Natural killer cell (primary cell): ENCODE measurements at regions not wholly inside any gene's neighbourhood (a gene's known extent, or its start where the extent isn't known, plus 50 kb on each side); places are given as distances from the start of the nearest gene placed in this dataset.
"Not testable (repeated sequence)": the region's sequence is repeated elsewhere in the genome, so short reads cannot be mapped to it uniquely, and the experiment has no call there.

Experiments used
- ATAC-seq, 3 donors: fragments of 150-1000 bp in 2 of 3; fragments of 200-7000 bp in 1 of 3; cut with Tn5 transposase; 1 replicate in 1 of 3; 2 replicates in 2 of 3; pipeline ENCODE4 v1.10.0; 2021; ENCODE audit warnings: mild to moderate bottlenecking in 2 of 3, moderate library complexity in 2 of 3
- DNase-seq, 2 donors: peaks; one replicate each; pipeline versions ENCODE4 v3.0.0 to v3.0.0-alpha.2; 2013 to 2021; ENCODE audit warnings: mixed read lengths in 1 of 2
- H3K27ac ChIP-seq: one replicate; pipeline ENCODE4 v1.5.1; 2013; ENCODE audit warnings: mild to moderate bottlenecking, low read length
- H3K27me3 ChIP-seq: one replicate; pipeline ENCODE4 v1.6.1; 2013; ENCODE audit warnings: low read length; ENCODE audit not compliant: control insufficient read depth, insufficient read depth
- H3K36me3 ChIP-seq: one replicate; pipeline ENCODE4 v1.6.1; 2013; ENCODE audit warnings: low read length; ENCODE audit not compliant: control insufficient read depth, insufficient read depth
- H3K4me1 ChIP-seq: one replicate; pipeline ENCODE4 v1.6.1; 2013; ENCODE audit warnings: low read length; ENCODE audit not compliant: control insufficient read depth, insufficient read depth
- H3K4me3 ChIP-seq: one replicate; pipeline ENCODE4 v1.5.1; 2013; ENCODE audit warnings: low read length
- H3K9me3 ChIP-seq: one replicate; pipeline ENCODE4 v1.6.1; 2013; ENCODE audit warnings: low read length; ENCODE audit not compliant: control insufficient read depth, insufficient read depth
- H3K27ac Mint-ChIP-seq, 2 donors: one replicate each; pipeline ENCODE4 v1.8.0; 2022; ENCODE audit warnings: mild to moderate bottlenecking in 2 of 2, mixed read lengths in 2 of 2, moderate library complexity in 1 of 2
- H3K27me3 Mint-ChIP-seq, 2 donors: one replicate each; pipeline ENCODE4 v1.8.0; 2022; ENCODE audit warnings: low read depth in 2 of 2, mixed read lengths in 2 of 2
- H3K36me3 Mint-ChIP-seq: one replicate; pipeline ENCODE4 v1.8.0; 2022; ENCODE audit warnings: mixed read lengths
- H3K4me1 Mint-ChIP-seq, 2 donors: one replicate each; pipeline ENCODE4 v1.8.0; 2022; ENCODE audit warnings: mixed read lengths in 2 of 2
- H3K4me3 Mint-ChIP-seq: one replicate; pipeline ENCODE4 v1.8.0; 2022; ENCODE audit warnings: mild to moderate bottlenecking, moderate library complexity, mixed read lengths
- H3K9me3 Mint-ChIP-seq, 2 donors: one replicate each; pipeline ENCODE4 v1.8.0; 2022; ENCODE audit warnings: mixed read lengths in 2 of 2
- CTCF ChIP-seq: fragments of 200-600 bp; IDR thresholded peaks from one replicate; pipeline ENCODE4 v1.8.0; 2022; ENCODE audit warnings: antibody characterized with exemption
- WGBS: methylation state at CpG from one replicate; pipeline ENCODE4 v1.1.7; 2013; ENCODE audit warnings: missing lambda C conversion rate; ENCODE audit not compliant: insufficient coverage; 5-methylcytosine and 5-hydroxymethylcytosine counted together
- intact Hi-C: fragments of 100-400 bp; cut with micrococcal nuclease; formaldehyde crosslinking; loops from one replicate; pipeline ENCODE4 v1.14.2; 2022

GRCh38 chr9:106172265-106172664 lies 477.9 kb downstream of the TMEM38B start:
- no peak for TF ChIP-seq CTCF
- no peak overlapping the region for H3K4me3 ChIP-seq
- no peaks in the 10 kb centered on the region for H3K36me3 ChIP-seq
- intact Hi-C loops, result no loop called here
- Mint-ChIP-seq H3K4me3 (no peak overlapping the region), H3K36me3 (no peaks in the 10 kb centered on the region), H3K4me1 (no peaks in the 10 kb centered on the region), H3K9me3 (no peaks in the 10 kb centered on the region), H3K27ac (no peak overlapping the region), H3K27me3 (no peaks in the 10 kb centered on the region)
- DNase-seq (no peak), ATAC-seq (no peak)
- no peaks in the 10 kb centered on the region for H3K27me3 ChIP-seq
- no peaks in the 10 kb centered on the region for H3K9me3 ChIP-seq
- no peak overlapping the region for H3K27ac ChIP-seq
- WGBS, result no CpG with 5 or more reads among the region's 1 CpG
- H3K4me1 ChIP-seq, result no peaks in the 10 kb centered on the region

GRCh38 chr9:106174346-106174745 lies 480.0 kb downstream of the TMEM38B start:
- no peaks in the 10 kb centered on the region for H3K27me3 Mint-ChIP-seq
- no peaks in the 10 kb centered on the region for H3K36me3 Mint-ChIP-seq
- H3K4me3 Mint-ChIP-seq, result no peak overlapping the region
- ATAC-seq (no peak), DNase-seq (no peak)
- H3K27ac Mint-ChIP-seq, result no peak overlapping the region
- H3K27me3 ChIP-seq, result no peaks in the 10 kb centered on the region
- no peaks in the 10 kb centered on the region for H3K9me3 ChIP-seq
- intact Hi-C loops, result no loop called here
- H3K4me1 Mint-ChIP-seq, result no peaks in the 10 kb centered on the region
- no peak overlapping the region for H3K27ac ChIP-seq
- no peak for TF ChIP-seq CTCF
- H3K4me1 ChIP-seq, result no peaks in the 10 kb centered on the region
- no peak overlapping the region for H3K4me3 ChIP-seq
- no peaks in the 10 kb centered on the region for H3K9me3 Mint-ChIP-seq
- WGBS, result 84% methylated on average over 2 of the region's 2 CpGs
- no peaks in the 10 kb centered on the region for H3K36me3 ChIP-seq

- Histone ChIP-seq H3K4me1 (no peaks in the 10 kb centered on the region), H3K4me3 (no peak overlapping the region), H3K36me3 (no peaks in the 10 kb centered on the region), H3K9me3 (no peaks in the 10 kb centered on the region), H3K27me3 (no peaks in the 10 kb centered on the region), H3K27ac (no peak overlapping the region)
- TF ChIP-seq CTCF, result no peak
- H3K4me3 Mint-ChIP-seq, result no peak overlapping the region
- no peak for ATAC-seq
- intact Hi-C loops, result no loop called here
- WGBS, result 79% methylated on average over 1 of the region's 1 CpG
- no peak overlapping the region for H3K27ac Mint-ChIP-seq
- no peaks in the 10 kb centered on the region for H3K36me3 Mint-ChIP-seq
- H3K4me1 Mint-ChIP-seq, result no peaks in the 10 kb centered on the region
- H3K9me3 Mint-ChIP-seq, result no peaks in the 10 kb centered on the region
- no peak for DNase-seq
- H3K27me3 Mint-ChIP-seq, result no peaks in the 10 kb centered on the region
Measured at GRCh38 chr9:106177216-106177615, 482.9 kb downstream of the TMEM38B start.

GRCh38 chr9:106179191-106179590 lies 484.9 kb downstream of the TMEM38B start:
- Histone ChIP-seq H3K36me3 (no peaks in the 10 kb centered on the region), H3K4me1 (no peaks in the 10 kb centered on the region), H3K9me3 (no peaks in the 10 kb centered on the region), H3K27ac (no peak overlapping the region), H3K27me3 (no peaks in the 10 kb centered on the region), H3K4me3 (no peak overlapping the region)
- no peak overlapping the region for H3K27ac Mint-ChIP-seq
- H3K4me3 Mint-ChIP-seq, result no peak overlapping the region
- TF ChIP-seq CTCF, result no peak
- no peaks in the 10 kb centered on the region for H3K36me3 Mint-ChIP-seq
- 97% methylated on average over 3 of the region's 3 CpGs for WGBS
- H3K27me3 Mint-ChIP-seq, result no peaks in the 10 kb centered on the region
- H3K4me1 Mint-ChIP-seq, result no peaks in the 10 kb centered on the region
- ATAC-seq (no peak), DNase-seq (no peak)
- H3K9me3 Mint-ChIP-seq, result no peaks in the 10 kb centered on the region
- intact Hi-C loops, result no loop called here

- peak overlapping the region; percentile 76 for H3K4me3 Mint-ChIP-seq
- H3K27ac Mint-ChIP-seq, result peak overlapping the region; percentile 78 to 80
Measured at GRCh38 chr9:106203815-106204516, 509.6 kb downstream of the TMEM38B start.

More at GRCh38 chr9:106203815-106204516, 509.6 kb downstream of the TMEM38B start:
- H3K4me3 ChIP-seq, H3K27me3 Mint-ChIP-seq, H3K27me3 ChIP-seq, H3K9me3 ChIP-seq, intact Hi-C loops, H3K36me3 ChIP-seq: not testable (repeated sequence)
- Mint-ChIP-seq H3K9me3 (peaks cover 2 to 21% of the 10 kb centered on the region in 2 donors), H3K36me3 (peaks cover 35% of the 10 kb centered on the region), H3K4me1 (peaks cover 38 to 43% of the 10 kb centered on the region in 2 donors)
- DNase-seq, result peak; percentile 1 to 46
- peak overlapping the region; percentile 18 for H3K27ac ChIP-seq
- 66% methylated on average over 7 of the region's 8 CpGs for whole genome bisulfite sequencing
- H3K4me1 ChIP-seq, result peaks cover 17% of the 10 kb centered on the region
- ATAC-seq, result peak; percentile 76 to 92 (median 78)
